ENCODE measurements at regions not wholly inside any gene's neighbourhood (a gene's known extent, or its start where the extent isn't known, plus 50 kb on each side); places are given as distances from the start of the nearest gene placed in this dataset.

DNA sequence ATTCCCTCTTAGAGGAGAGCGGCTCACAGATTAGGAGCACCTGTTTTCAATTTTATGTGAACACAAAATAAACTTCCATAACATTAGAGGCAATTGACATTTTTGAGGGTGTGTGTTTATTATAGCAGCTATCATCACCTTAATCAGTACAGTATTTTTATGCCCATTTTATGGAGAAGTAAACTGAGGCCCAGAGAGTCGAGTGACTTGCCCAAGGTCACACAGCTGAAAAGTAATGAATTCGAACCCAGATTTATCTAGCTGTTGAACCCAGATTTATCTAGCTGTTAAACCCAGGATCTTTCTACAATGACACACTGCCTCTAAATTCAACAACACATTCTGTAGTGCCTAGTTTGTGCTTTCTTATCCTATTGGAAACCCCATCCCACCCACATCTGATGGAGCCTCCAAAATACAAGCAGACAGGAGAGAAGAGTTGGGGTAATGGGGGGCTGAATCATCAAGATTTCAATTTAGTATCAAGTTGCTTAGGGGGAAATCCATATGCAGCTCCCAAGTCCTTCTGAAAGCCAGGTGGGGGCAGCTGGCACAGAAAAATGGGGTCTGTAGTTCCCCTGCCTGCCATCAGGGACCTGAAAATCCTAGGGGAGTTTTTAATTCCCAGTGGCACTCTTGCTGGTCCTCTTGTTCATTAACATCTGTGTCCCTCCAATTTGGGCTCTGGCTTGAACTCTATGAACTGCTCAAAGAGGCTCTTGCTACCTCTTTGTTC is 50.4 kb upstream of the TRA2B start:
- H3K4me1 ChIP-seq, result peaks cover 11 to 26% of the 10 kb centered on the region in 2 donors
- no peak for TF ChIP-seq POLR2A (IDR thresholded peaks at IDR 0.05)
- TF ChIP-seq CTCF (IDR thresholded peaks at IDR 0.05), result no peak
- no peak for DNase-seq
- no peaks in the 10 kb centered on the region for H3K27me3 ChIP-seq
- intact Hi-C loops (cut with DNase I), result no loop called here
- no peaks in the 10 kb centered on the region for H3K9me3 ChIP-seq
- no peaks in the 10 kb centered on the region for H3K36me3 ChIP-seq
- H3K4me3 ChIP-seq (replicated peaks in 1 of 3), result no peak overlapping the region
- H3K27ac ChIP-seq, result no peak overlapping the region
- 90 to 94% methylated on average over 3 of the region's 3 CpGs for WGBS, 2 donors
